ENCODE measurements at regions not wholly inside any gene's neighbourhood (a gene's known extent, or its start where the extent isn't known, plus 50 kb on each side); places are given as distances from the start of the nearest gene placed in this dataset.

DNA sequence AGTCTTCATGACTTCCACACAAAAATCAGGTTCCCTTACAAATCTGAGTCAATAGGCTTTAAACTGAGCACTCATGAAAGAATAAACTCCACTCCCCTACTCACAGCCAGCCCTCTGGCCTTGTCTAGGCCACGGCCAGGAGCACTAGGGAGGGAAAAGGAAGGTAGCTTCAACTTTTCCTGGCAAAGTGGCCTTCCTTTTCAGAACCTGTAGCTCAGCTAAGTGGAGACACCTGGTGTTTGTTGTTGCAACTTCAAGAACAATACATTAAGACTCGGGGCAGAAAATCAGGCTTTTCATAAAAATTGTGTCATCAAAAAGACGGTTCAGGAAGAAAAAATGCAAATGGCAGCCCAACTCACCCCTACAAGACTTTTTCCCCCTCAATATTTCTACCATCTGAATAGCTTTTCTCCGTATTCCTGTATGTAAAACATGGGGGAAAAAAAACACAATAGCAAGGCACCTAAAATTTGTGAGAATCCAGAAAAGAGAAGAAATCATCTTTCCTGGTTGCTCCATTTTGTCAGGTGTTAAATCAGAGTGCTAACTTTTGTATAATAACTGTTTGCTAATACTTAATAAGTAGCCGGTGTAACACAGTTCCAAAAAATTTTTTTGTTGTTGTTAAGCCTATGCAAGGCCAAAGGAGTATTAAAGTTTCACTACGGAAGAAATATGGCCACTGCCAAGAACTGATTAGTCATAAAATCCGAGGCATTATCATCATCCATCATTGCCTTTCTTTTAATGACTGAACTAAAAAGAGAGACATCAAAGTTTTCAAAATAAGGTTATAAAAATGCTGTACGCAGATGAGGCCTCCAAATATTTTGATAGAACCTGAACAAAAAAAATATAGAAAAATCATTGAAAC lies 66.2 kb upstream of the ARID5B start:
- no peak for DNase-seq
- H3K9me3 Mint-ChIP-seq = no peaks in the 10 kb centered on the region
- ATAC-seq (ENCODE audit: low read depth) = no peak
- H3K27ac Mint-ChIP-seq = no peak overlapping the region
- H3K4me3 Mint-ChIP-seq = no peak overlapping the region
- no peaks in the 10 kb centered on the region for H3K36me3 Mint-ChIP-seq
- H3K27me3 Mint-ChIP-seq = peaks cover 2% of the 10 kb centered on the region
- POLR2A ChIA-PET = no interaction called here
- no peaks in the 10 kb centered on the region for H3K4me1 Mint-ChIP-seq

DNA sequence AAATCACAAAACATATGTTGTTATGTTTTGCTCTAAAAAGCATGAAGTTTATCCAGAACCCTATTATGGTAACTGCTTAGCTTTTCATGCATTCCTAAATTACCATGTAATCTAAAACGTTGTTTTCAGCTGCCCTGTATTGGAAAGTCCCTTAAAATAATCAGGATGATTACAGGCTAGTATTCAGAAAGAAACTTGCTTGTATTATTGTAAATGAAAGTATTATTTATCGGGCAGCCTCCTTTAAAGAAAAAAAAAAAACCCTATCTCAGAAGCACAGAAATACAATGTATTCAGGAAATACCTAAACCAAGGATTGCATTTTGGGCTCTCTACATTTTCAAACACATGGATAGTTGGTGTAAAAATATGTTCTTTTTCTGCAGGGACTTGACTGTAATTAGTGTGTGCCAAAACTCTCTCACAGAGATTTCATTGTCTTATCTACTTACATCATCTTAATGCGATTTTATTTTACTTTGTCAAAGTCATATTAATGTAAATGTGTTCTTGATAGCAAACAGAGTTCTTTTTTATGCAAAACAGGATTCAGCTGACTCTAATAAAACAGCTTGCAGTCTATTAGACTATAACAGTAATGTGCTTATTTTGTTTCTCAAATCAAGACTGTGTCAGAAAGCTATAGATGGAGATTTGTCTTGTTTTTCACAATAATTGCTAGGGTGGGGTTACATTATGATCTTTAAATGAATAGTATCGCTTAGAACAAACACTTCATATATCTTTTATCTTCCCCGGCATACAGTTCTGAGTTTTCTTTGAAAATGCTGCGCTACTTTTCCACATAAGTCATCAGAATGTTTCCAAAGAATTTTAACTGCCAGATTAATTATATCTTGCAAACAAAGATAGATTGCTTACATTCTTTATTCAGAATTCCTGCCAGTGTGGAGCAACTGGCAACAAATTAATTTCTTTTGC lies 65.3 kb upstream of the ARID5B start:
- no peak overlapping the region for H3K27ac Mint-ChIP-seq

DNA sequence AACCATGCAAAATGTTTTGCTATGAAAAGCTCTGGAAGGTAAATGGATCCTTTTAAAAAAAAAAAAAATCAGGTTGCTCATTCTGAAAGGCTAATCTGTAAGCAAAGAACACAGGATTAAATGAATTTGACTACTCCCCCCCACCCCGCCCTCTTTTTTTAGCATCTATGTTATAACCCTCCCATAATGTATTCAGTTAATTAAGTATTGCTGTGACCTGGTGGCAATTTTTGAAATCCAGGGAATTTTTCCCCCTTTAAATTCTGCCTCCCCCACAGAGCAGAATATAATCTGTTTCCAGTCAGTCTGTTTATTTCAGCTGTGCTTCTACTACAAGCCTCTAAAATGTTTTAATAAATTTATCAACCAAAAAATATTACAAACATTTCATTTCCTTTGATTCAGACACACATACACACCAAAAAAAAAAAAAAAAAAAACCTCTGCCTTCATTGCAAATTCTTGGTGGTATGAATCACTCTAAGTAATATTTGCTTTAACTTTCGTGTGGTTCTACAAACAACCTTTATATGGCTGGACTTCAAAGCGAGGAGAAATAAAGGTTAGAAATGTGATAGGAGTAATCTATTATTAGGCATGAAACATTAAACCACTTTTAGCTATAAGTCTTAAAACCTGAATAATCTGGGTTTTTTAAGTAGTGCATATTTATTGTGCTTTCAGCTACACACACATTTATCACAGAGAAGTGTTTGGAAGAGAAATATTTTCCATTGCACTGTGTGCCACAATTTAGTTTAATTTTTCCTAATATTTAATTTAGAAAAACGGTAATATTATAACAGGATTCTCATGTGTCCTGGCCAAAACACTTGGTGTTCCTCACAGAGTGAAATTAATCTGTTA lies 64.4 kb upstream of the ARID5B start:
- ATAC-seq (ENCODE audit: low read depth) = no peak
- POLR2A ChIA-PET = no interaction called here
- DNase-seq = no peak
- no peaks in the 10 kb centered on the region for H3K36me3 Mint-ChIP-seq
- H3K27me3 Mint-ChIP-seq = peaks cover 2% of the 10 kb centered on the region
- H3K9me3 Mint-ChIP-seq = no peaks in the 10 kb centered on the region
- no peaks in the 10 kb centered on the region for H3K4me1 Mint-ChIP-seq
- H3K27ac Mint-ChIP-seq = no peak overlapping the region
- H3K4me3 Mint-ChIP-seq = no peak overlapping the region

More for the DNA sequence above, 65.3 kb upstream of the ARID5B start:
- POLR2A ChIA-PET = no interaction called here
- H3K36me3 Mint-ChIP-seq = no peaks in the 10 kb centered on the region
- H3K4me3 Mint-ChIP-seq = no peak overlapping the region
- H3K9me3 Mint-ChIP-seq = no peaks in the 10 kb centered on the region
- H3K27me3 Mint-ChIP-seq = peaks cover 2% of the 10 kb centered on the region
- no peak for ATAC-seq (ENCODE audit: low read depth)
- DNase-seq = no peak
- H3K4me1 Mint-ChIP-seq = no peaks in the 10 kb centered on the region

DNA sequence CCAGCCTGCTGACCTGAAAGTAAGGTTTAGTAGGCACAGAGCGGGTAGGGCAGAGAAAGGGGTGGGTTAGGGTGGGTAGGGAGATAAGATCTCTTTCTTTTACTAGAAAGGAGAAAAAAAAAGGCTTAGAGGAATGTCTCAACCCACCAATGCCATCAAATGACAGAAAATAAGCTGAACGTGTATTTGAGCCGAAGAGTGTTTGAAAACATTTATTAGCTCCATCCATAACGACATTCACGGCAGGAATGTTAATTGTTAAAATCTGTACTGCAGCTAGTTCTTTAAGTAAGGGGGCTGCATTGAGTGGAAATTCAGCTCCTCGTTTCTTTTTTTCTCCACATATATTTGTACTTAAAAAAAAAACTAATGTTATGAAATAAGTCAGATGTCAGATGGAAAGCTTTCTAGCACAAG lies 63.7 kb upstream of the ARID5B start:
- Mint-ChIP-seq H3K9me3 (no peaks in the 10 kb centered on the region), H3K27me3 (peaks cover 2% of the 10 kb centered on the region), H3K36me3 (no peaks in the 10 kb centered on the region), H3K27ac (no peak overlapping the region), H3K4me3 (no peak overlapping the region), H3K4me1 (no peaks in the 10 kb centered on the region)
- ATAC-seq (ENCODE audit: low read depth) (no peak), DNase-seq (no peak)
- POLR2A ChIA-PET = no interaction called here

DNA sequence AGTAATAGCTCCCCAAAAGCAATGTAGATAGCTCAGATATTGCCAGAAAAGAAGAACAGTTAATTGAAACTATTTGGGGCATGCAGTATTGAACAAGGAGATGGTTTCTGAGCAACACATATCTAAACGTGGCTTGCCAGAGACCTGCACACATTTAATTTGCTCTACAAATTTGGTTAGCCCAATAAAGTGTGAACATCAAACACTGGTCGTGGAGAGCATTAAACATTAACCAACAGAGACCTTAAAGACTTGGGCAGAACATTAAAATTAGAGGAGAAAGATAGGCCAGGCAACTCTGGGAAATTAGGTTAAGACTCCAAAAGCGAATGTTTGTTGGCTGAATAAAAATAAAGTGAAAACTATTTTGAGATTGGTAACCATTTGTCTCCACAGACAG lies 61.6 kb upstream of the ARID5B start:
- ATAC-seq (ENCODE audit: low read depth) (no peak), DNase-seq (no peak)
- H3K36me3 Mint-ChIP-seq = no peaks in the 10 kb centered on the region
- no peaks in the 10 kb centered on the region for H3K9me3 Mint-ChIP-seq
- H3K27me3 Mint-ChIP-seq = peaks cover 2% of the 10 kb centered on the region
- no peak overlapping the region for H3K4me3 Mint-ChIP-seq
- no peaks in the 10 kb centered on the region for H3K4me1 Mint-ChIP-seq
- no peak overlapping the region for H3K27ac Mint-ChIP-seq
- POLR2A ChIA-PET = no interaction called here

DNA sequence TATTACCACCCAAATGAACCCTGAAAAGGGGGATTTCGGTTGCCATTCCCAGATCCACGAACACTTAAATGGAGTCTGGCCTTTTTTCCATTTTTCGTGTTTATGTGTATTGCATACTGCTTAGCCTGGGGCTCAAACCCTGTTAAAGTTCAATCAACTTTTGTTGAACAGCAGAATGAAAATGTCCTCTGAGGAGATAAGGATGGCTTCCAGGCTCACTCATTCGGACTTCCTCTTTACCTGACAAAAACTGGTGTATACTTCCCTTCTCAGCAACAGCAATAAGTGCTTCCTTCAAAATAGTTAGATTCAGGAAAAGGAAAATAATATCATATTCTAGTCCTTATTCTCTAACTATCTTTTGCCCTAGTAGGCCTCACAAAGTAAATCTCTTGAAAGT lies 61.1 kb upstream of the ARID5B start:
- no peaks in the 10 kb centered on the region for H3K4me1 Mint-ChIP-seq
- ATAC-seq (ENCODE audit: low read depth) (no peak), DNase-seq (no peak)
- H3K9me3 Mint-ChIP-seq = no peaks in the 10 kb centered on the region
- H3K27ac Mint-ChIP-seq = no peak overlapping the region
- POLR2A ChIA-PET = no interaction called here
- H3K4me3 Mint-ChIP-seq = no peak overlapping the region
- no peaks in the 10 kb centered on the region for H3K36me3 Mint-ChIP-seq
- H3K27me3 Mint-ChIP-seq = peaks cover 2% of the 10 kb centered on the region

DNA sequence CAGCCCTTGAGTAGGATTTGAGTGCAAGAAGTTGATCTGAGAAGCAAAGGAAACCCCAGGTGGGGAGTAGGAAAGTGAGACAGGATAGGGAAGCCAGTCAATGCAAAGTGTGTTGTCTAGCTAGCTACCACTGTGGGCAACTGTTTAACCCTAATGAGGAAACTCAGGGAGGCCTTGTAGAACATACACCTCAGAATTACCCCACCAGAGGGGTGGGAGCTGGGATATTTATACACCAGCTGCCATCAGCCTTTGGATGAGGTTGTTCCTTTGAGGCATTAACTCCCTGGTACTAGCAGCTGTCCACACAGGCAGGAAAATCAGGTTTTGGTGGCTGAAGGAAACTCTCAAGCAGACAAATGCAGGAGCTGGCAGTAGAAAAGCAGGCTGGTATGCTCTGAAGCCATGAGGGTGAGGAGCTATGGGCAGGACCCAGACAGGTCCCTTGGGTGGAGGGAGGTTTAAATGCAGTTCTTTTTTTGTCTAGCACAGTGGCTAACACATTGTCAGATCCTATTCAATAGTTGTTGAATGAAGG lies 60.1 kb upstream of the ARID5B start:
- no peak overlapping the region for H3K27ac Mint-ChIP-seq
- no peak for ATAC-seq (ENCODE audit: low read depth)
- DNase-seq = no peak
- no peak overlapping the region for H3K4me3 Mint-ChIP-seq
- POLR2A ChIA-PET = no interaction called here
- H3K36me3 Mint-ChIP-seq = no peaks in the 10 kb centered on the region
- no peaks in the 10 kb centered on the region for H3K9me3 Mint-ChIP-seq
- H3K4me1 Mint-ChIP-seq = peaks cover 2% of the 10 kb centered on the region
- H3K27me3 Mint-ChIP-seq = peaks cover 2% of the 10 kb centered on the region

DNA sequence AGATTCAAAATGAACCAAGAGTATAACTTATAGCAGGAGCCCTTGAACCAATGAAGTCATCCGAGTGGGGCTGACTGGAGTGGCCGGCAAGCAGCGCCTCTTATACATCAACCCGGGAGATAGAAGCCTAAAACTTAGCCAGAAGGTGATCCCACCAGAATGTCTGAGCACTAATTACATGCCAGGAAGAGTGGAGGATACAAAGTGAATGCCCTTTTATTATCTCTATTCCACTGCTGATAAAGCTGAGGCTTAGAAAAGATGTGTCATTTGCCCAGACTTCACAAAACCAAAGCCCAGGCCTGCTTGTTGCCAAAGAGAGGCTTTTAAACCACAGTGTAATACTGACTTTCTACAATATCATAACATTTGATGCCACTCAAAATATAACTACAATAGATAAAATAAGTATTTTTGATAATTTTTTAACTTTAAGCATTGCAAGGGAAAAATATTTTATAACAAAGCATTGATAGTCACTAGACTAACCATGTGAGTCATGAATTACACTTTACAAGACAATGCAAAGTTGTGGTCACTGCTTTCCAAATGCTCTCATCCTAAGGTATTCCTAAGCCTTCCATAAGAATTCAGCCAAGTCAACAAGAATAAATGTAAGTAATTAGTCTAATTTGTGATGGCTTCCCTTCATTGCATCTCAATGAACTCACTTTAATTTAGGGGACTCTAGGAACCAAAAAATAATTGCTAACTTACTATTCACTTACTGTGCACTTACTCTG lies 58.6 kb upstream of the ARID5B start:
- Mint-ChIP-seq H3K27ac (no peak overlapping the region), H3K4me1 (peaks cover 6% of the 10 kb centered on the region), H3K9me3 (no peaks in the 10 kb centered on the region), H3K27me3 (no peaks in the 10 kb centered on the region), H3K36me3 (no peaks in the 10 kb centered on the region), H3K4me3 (no peak overlapping the region)
- POLR2A ChIA-PET = no interaction called here
- ATAC-seq (ENCODE audit: low read depth) (no peak), DNase-seq (no peak)

DNA sequence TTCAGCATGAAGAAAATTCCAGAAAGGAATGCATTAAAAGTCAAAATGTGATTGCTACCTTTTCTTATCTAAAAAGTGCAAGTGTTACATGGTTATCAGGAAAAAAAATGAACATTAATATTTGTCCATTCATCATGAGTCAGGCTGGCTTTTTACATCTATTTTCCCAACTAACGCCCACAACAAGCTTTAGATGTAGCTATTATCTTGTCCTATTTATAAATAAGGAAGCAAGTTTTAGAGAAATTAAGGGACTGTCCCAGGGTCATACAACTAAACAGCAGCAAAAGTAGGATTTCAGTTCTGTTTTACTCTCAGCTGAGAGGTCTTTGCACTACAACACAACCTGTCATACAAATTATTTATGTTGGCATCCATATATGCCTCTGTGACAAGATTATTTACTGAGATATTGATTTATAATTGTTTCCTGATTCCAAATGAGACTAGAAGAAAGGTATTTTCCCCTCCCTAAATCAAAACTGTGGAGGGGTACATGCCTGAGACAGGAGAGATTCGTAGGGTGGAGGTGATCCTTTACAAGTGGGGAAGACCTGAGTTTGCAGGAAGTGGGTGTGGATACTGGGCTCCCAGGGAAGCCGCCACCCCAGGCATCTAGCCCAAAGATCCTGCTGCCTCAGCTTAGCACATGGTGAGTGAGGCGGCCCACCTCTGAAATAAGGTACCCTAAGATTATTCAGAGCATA lies 57.2 kb upstream of the ARID5B start:
- H3K4me1 Mint-ChIP-seq = peaks cover 6% of the 10 kb centered on the region
- H3K4me3 Mint-ChIP-seq = no peak overlapping the region
- no peaks in the 10 kb centered on the region for H3K27me3 Mint-ChIP-seq
- no peak for DNase-seq
- no peaks in the 10 kb centered on the region for H3K36me3 Mint-ChIP-seq
- ATAC-seq (ENCODE audit: low read depth) = no peak
- POLR2A ChIA-PET = no interaction called here
- H3K9me3 Mint-ChIP-seq = peaks cover 1% of the 10 kb centered on the region
- no peak overlapping the region for H3K27ac Mint-ChIP-seq

DNA sequence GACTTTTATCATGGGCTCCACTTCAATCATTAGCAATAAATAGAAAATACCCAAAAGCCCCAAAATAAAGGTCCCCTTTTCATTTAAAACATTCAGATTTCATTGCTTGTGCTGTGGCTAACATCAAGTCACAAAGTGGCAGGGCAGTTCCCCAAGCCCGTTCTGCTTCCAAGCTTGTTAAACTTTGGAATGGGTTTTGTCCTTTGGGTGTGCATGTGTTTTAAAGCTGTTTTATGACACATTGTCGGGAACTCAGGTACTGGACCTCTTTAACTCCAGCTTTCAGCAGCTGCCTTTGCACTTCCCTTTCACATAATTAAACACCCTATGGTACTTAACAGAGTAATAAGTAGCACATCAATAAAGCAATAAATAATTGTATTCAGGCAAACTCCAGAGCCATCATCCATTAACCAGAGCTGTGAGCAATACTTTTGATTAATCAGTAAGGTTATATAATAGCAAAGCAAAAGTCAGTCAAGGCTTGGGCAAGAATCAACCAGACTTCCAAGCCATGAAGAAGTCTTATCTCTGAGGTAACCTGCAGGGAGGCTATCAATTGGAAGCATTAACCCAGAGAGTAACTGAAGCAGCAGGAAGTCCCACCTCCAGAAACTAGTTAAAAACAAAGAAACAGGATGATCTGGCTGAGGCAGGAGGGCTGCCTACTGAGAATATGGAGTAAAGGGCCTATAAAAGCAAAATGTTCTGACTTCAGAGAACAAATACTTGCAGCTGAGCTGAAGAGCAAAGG lies 56.1 kb upstream of the ARID5B start:
- ATAC-seq (ENCODE audit: low read depth) = no peak
- Mint-ChIP-seq H3K9me3 (peaks cover 1% of the 10 kb centered on the region), H3K27me3 (no peaks in the 10 kb centered on the region), H3K36me3 (no peaks in the 10 kb centered on the region), H3K4me3 (no peak overlapping the region), H3K27ac (no peak overlapping the region), H3K4me1 (peaks cover 6% of the 10 kb centered on the region)
- POLR2A ChIA-PET = no interaction called here
- no peak for DNase-seq

DNA sequence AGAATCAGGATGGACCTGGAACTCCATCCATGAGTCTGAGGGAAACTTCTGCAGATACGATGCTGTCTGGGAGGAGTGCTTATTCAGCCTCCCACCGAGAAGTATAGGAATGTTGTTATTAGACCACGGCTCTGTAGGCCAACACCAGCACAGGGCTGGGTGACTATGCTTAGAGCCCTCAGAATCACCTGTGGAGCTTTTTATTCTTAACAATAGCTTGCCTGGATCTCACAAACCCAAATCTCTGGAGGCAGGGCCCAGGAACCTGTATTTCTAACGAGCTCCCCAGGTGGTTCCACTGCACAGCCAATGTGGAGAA lies 55.6 kb upstream of the ARID5B start:
- no peaks in the 10 kb centered on the region for H3K36me3 Mint-ChIP-seq
- POLR2A ChIA-PET = no interaction called here

More for the DNA sequence above, 55.6 kb upstream of the ARID5B start:
- H3K27ac Mint-ChIP-seq = no peak overlapping the region
- H3K9me3 Mint-ChIP-seq = peaks cover 1% of the 10 kb centered on the region
- H3K27me3 Mint-ChIP-seq = no peaks in the 10 kb centered on the region
- peaks cover 6% of the 10 kb centered on the region for H3K4me1 Mint-ChIP-seq
- DNase-seq (no peak), ATAC-seq (ENCODE audit: low read depth) (no peak)
- H3K4me3 Mint-ChIP-seq = no peak overlapping the region
